GM12873 (cell line): ENCODE measurements at regions not wholly inside any gene's neighbourhood (a gene's known extent, or its start where the extent isn't known, plus 50 kb on each side); places are given as distances from the start of the nearest gene placed in this dataset.

Source experiments
- TF ChIP-seq, protein P1 (sequence below): IDR thresholded peaks from 2 replicates; pipeline ENCODE4 v1.5.1; 2012; ENCODE audit warnings: low read depth, mild to moderate bottlenecking, moderate library complexity, low read length, control low read depth; ENCODE audit not compliant: insufficient read depth; ENCODE audit errors: missing control alignments

DNA sequence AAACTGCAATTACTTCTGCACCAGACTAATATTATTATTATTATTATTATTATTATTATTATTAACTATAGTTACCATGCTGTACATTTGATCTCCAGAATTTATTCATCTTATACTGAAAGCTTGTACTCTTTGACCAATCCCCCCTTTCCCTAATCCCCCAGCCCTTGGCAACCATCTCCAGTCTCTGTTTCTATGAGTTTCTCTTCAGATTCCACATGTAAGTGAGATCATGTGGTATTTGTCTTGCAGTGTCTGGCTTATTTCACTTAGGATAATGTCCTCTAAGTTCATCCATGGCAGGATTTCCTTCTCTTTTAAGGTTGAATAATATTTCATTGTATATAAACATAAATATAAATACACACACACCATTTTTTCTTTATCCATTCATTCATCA, 287.0 kb upstream of the DAB2 start:
- TF ChIP-seq, protein P1, sequence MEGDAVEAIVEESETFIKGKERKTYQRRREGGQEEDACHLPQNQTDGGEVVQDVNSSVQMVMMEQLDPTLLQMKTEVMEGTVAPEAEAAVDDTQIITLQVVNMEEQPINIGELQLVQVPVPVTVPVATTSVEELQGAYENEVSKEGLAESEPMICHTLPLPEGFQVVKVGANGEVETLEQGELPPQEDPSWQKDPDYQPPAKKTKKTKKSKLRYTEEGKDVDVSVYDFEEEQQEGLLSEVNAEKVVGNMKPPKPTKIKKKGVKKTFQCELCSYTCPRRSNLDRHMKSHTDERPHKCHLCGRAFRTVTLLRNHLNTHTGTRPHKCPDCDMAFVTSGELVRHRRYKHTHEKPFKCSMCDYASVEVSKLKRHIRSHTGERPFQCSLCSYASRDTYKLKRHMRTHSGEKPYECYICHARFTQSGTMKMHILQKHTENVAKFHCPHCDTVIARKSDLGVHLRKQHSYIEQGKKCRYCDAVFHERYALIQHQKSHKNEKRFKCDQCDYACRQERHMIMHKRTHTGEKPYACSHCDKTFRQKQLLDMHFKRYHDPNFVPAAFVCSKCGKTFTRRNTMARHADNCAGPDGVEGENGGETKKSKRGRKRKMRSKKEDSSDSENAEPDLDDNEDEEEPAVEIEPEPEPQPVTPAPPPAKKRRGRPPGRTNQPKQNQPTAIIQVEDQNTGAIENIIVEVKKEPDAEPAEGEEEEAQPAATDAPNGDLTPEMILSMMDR: no peak

DNA sequence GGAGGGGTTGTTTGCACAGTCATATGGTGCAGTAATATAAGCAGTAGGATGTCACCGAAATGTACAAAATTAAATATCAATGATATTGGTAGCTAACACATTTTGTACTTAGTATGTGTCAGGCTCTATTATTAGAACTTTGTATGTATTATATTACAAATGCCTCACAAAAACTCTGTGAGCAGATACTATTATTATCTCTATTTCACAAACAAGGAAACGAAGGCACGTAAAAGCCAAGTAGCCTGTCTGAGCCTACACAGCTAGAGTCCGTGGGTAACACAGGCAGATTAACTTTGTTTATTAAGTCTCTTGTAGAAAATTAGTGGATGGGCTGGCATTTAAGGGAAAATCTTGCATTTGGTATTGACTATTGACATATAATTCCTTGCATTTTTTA, 284.3 kb upstream of the DAB2 start:
- TF ChIP-seq, protein P1: no peak

DNA sequence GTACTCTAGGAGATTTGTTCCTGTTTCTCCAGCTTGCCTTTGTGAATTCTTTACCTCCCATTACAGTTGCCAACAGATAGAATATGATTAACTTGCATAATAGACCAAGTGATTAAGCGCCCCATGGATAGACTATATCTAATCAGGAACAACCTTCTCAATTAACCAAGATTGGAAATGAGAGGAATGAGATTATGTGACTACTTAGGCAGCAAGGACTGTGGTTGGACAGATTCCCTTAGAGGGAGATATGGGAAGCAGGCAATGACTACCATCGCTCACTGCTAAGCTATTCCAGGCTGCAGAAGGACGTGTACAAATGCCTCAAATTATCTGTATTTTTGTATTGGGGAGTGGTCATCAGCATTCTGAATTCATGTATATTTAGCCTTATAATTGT, 278.1 kb upstream of the DAB2 start:
- TF ChIP-seq, protein P1: no peak

DNA sequence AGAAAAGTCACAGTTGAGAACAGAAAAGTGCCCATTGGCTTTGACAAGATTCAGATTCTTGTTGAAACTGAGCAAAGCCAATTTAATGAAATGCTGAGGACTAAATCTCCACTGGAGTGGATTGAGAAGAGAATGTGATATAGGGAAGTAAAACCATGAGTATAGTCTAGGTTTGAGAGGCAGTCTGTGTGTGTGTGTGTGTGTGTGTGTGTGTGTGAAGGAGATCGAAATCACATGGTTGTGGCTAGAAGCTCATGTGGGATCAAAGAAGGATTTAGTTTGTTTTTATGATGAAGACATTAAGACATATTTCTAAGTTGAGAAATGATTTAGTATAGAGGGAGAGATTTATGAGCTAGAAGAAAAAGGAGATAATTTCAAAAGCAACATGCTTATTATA, 275.7 kb upstream of the DAB2 start:
- TF ChIP-seq, protein P1: no peak

DNA sequence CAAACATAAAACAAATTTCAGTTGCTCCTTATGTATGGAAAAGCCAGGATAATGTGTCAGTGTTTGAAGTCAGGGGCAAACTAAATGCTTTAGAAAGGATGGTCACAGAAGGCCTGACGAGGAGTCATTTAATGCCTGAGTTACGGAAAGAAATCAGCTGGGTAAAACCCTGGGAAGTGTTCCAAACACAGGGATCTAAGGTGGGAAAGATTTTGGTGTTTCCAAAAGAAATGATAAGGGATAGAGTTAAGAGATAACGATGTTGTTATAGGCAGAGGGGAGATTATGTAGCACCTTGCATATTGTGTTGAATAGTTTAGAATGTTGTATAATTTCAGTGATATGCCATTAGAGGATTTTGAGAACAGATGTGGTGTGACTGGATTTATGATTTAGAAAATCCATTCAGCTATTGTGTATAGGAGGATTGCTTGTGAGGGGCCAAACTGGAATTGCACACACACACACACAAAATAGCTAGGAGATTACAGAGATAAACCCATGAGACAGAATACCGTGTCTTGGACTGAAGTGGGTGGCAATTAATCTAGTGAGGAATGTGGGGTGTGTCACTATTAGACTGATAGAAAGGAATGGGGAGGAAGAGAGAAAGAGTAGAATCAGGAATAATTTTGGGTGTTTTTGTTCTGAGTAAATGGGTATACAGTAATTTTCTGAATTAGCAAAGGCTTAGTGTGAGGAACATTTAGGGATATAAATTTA, 274.2 kb upstream of the DAB2 start:
- TF ChIP-seq, protein P1: no peak

DNA sequence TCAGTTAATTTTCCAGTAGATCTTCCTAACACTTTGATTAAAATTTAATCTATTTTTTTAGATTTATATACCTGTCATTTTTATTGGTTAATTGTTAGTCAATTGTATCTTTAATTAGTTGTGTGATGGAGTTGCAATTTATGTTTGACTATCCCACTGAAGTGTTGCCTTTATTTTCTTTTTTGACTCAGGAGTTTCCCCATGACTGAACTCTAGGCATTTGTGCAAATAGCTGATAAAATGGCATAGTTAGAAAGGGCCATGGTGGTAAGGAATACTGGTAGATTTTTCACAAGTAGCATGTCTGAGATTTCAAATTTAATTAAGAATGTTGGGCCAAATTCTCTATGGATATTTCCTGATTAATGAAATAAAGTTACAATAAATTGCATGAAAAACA, 273.1 kb upstream of the DAB2 start:
- TF ChIP-seq, protein P1: no peak

DNA sequence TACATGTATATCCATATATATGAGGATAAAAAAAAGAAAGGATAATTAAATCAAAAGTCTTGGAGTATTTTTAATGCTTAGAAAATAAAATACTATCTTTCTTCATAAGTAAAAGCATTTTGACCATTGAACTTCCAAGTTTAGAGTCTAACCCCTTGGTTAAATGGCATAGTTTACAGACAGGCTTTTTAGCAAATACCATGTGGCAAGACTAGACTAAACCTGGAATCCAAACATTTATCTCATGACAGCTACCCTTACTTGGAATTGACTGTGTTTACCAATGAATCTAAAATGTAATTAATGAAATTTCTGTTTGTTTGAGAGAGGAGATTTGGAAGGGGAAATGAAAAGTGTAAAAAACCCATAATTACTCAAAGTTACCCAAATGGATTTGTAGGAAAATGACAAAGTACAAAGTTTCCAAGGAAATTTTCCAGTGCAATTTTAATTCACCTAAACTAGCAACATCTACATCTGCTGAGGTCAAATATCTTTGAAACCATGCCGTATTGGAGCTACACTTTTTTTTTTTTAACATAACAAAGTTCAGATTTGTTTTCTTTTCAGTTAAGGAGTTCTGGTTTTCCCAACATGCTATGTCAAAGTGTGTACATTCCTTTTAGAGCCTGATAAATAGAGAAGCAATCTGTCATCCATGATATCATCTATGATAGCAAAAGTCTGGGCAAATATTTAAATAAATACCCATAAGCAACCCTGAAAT, 272.1 kb upstream of the DAB2 start:
- TF ChIP-seq, protein P1: no peak
